ENCODE measurements at regions not wholly inside any gene's neighbourhood (a gene's known extent, or its start where the extent isn't known, plus 50 kb on each side); places are given as distances from the start of the nearest gene placed in this dataset.

DNA sequence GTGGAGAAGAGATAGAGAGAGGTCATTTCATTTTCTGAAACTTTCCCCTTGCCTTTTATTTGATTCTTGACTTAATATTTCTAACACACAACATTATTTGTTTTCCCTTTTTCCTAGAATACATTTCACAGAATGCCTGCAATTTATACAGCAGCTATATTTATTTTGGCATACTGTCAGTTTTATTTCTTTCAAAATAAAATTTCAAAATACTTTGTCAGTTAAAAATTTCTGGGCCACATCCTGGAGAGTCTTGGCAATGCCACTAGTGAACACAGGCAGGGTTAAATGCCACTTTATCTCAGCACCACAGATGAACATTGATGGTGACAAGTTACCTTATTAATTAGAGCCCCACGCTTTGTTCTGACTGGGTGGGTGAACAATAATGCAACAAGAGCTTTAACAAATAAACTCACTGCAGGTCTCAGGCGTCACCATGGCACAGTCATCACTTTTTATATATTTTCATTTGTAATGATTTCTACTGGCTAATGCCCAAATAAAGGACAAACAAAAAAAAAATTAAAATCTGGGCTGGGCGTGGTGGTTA, 494.0 kb downstream of the KIF20B start:
- ChIA-PET POLR2A (no interaction called here), CTCF (no interaction called here)
- Mint-ChIP-seq H3K4me1 (0 out of 2 replicates have a peak, but pooled peaks cover 4% of the 10 kb centered on the region), H3K27me3 (ENCODE audit: low read depth) (no peaks in the 10 kb centered on the region), H3K27ac (no peak overlapping the region), H3K36me3 (no peaks in the 10 kb centered on the region), H3K4me3 (no peak overlapping the region), H3K9me3 (no peaks in the 10 kb centered on the region)
- ATAC-seq (no peak), DNase-seq (ENCODE audit: low spot score) (no peak)
- TF ChIP-seq, protein P1, sequence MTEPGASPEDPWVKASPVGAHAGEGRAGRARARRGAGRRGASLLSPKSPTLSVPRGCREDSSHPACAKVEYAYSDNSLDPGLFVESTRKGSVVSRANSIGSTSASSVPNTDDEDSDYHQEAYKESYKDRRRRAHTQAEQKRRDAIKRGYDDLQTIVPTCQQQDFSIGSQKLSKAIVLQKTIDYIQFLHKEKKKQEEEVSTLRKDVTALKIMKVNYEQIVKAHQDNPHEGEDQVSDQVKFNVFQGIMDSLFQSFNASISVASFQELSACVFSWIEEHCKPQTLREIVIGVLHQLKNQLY (CRISPR knock-in tag; IDR thresholded peaks at IDR 0.05): no peak
- TF ChIP-seq GTF2I (CRISPR knock-in tag; conservative IDR thresholded peaks at IDR 0.05) (no peak), TP53 (CRISPR knock-in tag; IDR thresholded peaks at IDR 0.05) (no peak), CBFB (CRISPR knock-in tag; IDR thresholded peaks at IDR 0.05; ENCODE audit: low read depth) (no peak), OVOL2 (CRISPR knock-in tag; IDR thresholded peaks at IDR 0.05; ENCODE audit: borderline replicate concordance) (no peak), PRRX2 (CRISPR knock-in tag; IDR thresholded peaks at IDR 0.05) (no peak)
- TF ChIP-seq, protein P2, sequence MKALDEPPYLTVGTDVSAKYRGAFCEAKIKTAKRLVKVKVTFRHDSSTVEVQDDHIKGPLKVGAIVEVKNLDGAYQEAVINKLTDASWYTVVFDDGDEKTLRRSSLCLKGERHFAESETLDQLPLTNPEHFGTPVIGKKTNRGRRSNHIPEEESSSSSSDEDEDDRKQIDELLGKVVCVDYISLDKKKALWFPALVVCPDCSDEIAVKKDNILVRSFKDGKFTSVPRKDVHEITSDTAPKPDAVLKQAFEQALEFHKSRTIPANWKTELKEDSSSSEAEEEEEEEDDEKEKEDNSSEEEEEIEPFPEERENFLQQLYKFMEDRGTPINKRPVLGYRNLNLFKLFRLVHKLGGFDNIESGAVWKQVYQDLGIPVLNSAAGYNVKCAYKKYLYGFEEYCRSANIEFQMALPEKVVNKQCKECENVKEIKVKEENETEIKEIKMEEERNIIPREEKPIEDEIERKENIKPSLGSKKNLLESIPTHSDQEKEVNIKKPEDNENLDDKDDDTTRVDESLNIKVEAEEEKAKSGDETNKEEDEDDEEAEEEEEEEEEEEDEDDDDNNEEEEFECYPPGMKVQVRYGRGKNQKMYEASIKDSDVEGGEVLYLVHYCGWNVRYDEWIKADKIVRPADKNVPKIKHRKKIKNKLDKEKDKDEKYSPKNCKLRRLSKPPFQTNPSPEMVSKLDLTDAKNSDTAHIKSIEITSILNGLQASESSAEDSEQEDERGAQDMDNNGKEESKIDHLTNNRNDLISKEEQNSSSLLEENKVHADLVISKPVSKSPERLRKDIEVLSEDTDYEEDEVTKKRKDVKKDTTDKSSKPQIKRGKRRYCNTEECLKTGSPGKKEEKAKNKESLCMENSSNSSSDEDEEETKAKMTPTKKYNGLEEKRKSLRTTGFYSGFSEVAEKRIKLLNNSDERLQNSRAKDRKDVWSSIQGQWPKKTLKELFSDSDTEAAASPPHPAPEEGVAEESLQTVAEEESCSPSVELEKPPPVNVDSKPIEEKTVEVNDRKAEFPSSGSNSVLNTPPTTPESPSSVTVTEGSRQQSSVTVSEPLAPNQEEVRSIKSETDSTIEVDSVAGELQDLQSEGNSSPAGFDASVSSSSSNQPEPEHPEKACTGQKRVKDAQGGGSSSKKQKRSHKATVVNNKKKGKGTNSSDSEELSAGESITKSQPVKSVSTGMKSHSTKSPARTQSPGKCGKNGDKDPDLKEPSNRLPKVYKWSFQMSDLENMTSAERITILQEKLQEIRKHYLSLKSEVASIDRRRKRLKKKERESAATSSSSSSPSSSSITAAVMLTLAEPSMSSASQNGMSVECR (CRISPR knock-in tag; IDR thresholded peaks at IDR 0.05; ENCODE audit: borderline replicate concordance): no peak
- TF ChIP-seq, protein P3, sequence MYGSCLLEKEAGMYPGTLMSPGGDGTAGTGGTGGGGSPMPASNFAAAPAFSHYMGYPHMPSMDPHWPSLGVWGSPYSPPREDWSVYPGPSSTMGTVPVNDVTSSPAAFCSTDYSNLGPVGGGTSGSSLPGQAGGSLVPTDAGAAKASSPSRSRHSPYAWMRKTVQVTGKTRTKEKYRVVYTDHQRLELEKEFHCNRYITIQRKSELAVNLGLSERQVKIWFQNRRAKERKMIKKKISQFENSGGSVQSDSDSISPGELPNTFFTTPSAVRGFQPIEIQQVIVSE (CRISPR knock-in tag; IDR thresholded peaks at IDR 0.05; ENCODE audit: borderline replicate concordance): no peak

DNA sequence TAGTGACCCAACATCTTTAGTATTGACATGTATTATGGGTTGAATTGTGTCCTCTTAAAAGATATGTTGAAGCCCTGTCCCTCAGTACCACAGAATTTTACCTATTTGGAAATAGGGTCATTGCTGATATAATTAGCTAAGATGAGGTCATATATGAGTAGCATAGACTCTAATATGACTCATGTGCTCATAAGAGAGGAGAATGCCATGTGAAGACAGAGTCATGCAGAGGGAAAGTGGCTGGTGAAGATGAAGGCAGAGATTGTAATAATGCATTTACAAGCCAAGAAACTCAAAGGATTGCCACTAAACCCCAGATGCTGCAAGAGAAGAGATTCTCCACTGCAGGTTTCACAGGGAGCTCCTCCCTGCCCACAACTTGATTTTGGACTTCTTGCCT, 496.4 kb downstream of the KIF20B start:
- ATAC-seq (no peak), DNase-seq (ENCODE audit: low spot score) (no peak)
- ChIA-PET CTCF (no interaction called here), POLR2A (no interaction called here)
- no peaks in the 10 kb centered on the region for H3K36me3 Mint-ChIP-seq
- H3K27me3 Mint-ChIP-seq (ENCODE audit: low read depth): no peaks in the 10 kb centered on the region
- no peaks in the 10 kb centered on the region for H3K4me1 Mint-ChIP-seq
- no peaks in the 10 kb centered on the region for H3K9me3 Mint-ChIP-seq
- no peak overlapping the region for H3K27ac Mint-ChIP-seq
- no peak overlapping the region for H3K4me3 Mint-ChIP-seq
- TF ChIP-seq ZNF138 (CRISPR knock-in tag; conservative IDR thresholded peaks at IDR 0.05) (no peak), NR2C2 (CRISPR knock-in tag; IDR thresholded peaks at IDR 0.05) (no peak)

DNA sequence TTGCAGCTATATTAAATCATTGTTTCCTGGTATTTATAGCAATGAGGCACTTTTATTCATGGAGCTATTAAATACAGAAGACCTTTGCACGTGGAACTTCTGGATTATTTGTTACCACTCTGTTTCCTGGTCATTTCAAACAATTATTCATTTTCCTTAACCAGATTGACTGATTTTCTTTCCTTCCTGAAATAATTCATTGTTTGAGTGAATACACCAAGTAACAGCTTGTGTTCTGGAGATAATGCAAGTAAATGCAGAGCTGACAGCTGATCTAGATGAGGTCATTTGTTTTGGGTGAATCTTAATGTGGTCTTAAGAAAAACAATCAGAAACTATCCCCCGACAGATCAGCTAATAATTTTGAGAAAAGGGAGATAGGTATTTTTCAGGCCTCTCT, 497.7 kb downstream of the KIF20B start:
- POLR2A ChIA-PET: no interaction called here
- Mint-ChIP-seq H3K4me3 (no peak overlapping the region), H3K9me3 (no peaks in the 10 kb centered on the region), H3K27me3 (ENCODE audit: low read depth) (no peaks in the 10 kb centered on the region), H3K27ac (no peak overlapping the region), H3K36me3 (no peaks in the 10 kb centered on the region), H3K4me1 (no peaks in the 10 kb centered on the region)
- no peak for ATAC-seq
- no peak for DNase-seq (ENCODE audit: low spot score)
- CTCF ChIA-PET: interaction anchor here (0.7 kb wide), 1 partner anchor 51 kb away, joined by 4 read pairs; no protein-coding TSS in a partner anchor
- TF ChIP-seq CREM (CRISPR knock-in tag; IDR thresholded peaks at IDR 0.05) (no peak), ZBTB21 (CRISPR knock-in tag; IDR thresholded peaks at IDR 0.05; ENCODE audit: borderline replicate concordance) (no peak), GABPB1 (CRISPR knock-in tag; IDR thresholded peaks at IDR 0.05) (no peak), ZNF317 (CRISPR knock-in tag; IDR thresholded peaks at IDR 0.05; ENCODE audit: borderline replicate concordance, low read depth) (no peak), TP53 (CRISPR knock-in tag; IDR thresholded peaks at IDR 0.05) (no peak), ZNF396 (CRISPR knock-in tag; IDR thresholded peaks at IDR 0.05; ENCODE audit: borderline replicate concordance) (no peak), JAZF1 (CRISPR knock-in tag; IDR thresholded peaks at IDR 0.05) (no peak), IRF2 (CRISPR knock-in tag; IDR thresholded peaks at IDR 0.05; ENCODE audit: borderline replicate concordance, low read depth) (no peak), ZNF416 (CRISPR knock-in tag; IDR thresholded peaks at IDR 0.05) (no peak), ETV6 (CRISPR knock-in tag; IDR thresholded peaks at IDR 0.05) (no peak), NR2C2 (CRISPR knock-in tag; IDR thresholded peaks at IDR 0.05) (no peak), NR3C1 (CRISPR knock-in tag; conservative IDR thresholded peaks at IDR 0.05; ENCODE audit: low read depth) (no peak), SP1 (CRISPR knock-in tag; conservative IDR thresholded peaks at IDR 0.05) (no peak), GTF2I (CRISPR knock-in tag; conservative IDR thresholded peaks at IDR 0.05) (no peak)
- TF ChIP-seq, protein P4, sequence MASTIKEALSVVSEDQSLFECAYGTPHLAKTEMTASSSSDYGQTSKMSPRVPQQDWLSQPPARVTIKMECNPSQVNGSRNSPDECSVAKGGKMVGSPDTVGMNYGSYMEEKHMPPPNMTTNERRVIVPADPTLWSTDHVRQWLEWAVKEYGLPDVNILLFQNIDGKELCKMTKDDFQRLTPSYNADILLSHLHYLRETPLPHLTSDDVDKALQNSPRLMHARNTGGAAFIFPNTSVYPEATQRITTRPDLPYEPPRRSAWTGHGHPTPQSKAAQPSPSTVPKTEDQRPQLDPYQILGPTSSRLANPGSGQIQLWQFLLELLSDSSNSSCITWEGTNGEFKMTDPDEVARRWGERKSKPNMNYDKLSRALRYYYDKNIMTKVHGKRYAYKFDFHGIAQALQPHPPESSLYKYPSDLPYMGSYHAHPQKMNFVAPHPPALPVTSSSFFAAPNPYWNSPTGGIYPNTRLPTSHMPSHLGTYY (CRISPR knock-in tag; IDR thresholded peaks at IDR 0.05): no peak
- TF ChIP-seq, protein P5, sequence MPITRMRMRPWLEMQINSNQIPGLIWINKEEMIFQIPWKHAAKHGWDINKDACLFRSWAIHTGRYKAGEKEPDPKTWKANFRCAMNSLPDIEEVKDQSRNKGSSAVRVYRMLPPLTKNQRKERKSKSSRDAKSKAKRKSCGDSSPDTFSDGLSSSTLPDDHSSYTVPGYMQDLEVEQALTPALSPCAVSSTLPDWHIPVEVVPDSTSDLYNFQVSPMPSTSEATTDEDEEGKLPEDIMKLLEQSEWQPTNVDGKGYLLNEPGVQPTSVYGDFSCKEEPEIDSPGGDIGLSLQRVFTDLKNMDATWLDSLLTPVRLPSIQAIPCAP (CRISPR knock-in tag; IDR thresholded peaks at IDR 0.05): no peak
- TF ChIP-seq, protein P6, sequence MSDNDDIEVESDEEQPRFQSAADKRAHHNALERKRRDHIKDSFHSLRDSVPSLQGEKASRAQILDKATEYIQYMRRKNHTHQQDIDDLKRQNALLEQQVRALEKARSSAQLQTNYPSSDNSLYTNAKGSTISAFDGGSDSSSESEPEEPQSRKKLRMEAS (CRISPR knock-in tag; IDR thresholded peaks at IDR 0.05): no peak
- TF ChIP-seq, protein P7, sequence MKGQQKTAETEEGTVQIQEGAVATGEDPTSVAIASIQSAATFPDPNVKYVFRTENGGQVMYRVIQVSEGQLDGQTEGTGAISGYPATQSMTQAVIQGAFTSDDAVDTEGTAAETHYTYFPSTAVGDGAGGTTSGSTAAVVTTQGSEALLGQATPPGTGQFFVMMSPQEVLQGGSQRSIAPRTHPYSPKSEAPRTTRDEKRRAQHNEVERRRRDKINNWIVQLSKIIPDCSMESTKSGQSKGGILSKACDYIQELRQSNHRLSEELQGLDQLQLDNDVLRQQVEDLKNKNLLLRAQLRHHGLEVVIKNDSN (CRISPR knock-in tag; IDR thresholded peaks at IDR 0.05): no peak

Measured in WTC11 (cell line).